Suprapubic skin (tissue), 3 donors: ENCODE measurements at regions not wholly inside any gene's neighbourhood (a gene's known extent, or its start where the extent isn't known, plus 50 kb on each side); places are given as distances from the start of the nearest gene placed in this dataset.

Source experiments
- CTCF ChIP-seq, 2 donors: fragments of 200-600 bp in 1 of 2; fragments of 450-650 bp in 1 of 2; sonication (generic) in 1 of 2; IDR thresholded peaks; one replicate each; pipeline ENCODE4 v1.5.1; 2016 to 2019; ENCODE audit warnings: antibody characterized with exemption in 2 of 2, mild to moderate bottlenecking in 1 of 2, moderate library complexity in 1 of 2
- EP300 ChIP-seq: sonication (generic); formaldehyde crosslinking; IDR thresholded peaks from one replicate; pipeline ENCODE4 v1.6.1; 2017; ENCODE audit warnings: antibody characterized with exemption
- POLR2A ChIP-seq, 2 donors: fragments of 450-650 bp; IDR thresholded peaks; one replicate each; pipeline ENCODE4 v1.6.1; 2017; ENCODE audit warnings: antibody characterized with exemption in 2 of 2, mild to moderate bottlenecking in 2 of 2, moderate library complexity in 2 of 2

- TF ChIP-seq POLR2A (IDR thresholded peaks at IDR 0.05), result no peak
- no peak for TF ChIP-seq CTCF (IDR thresholded peaks at IDR 0.05)
- no peak for TF ChIP-seq EP300
These were observed 409.2 kb upstream of the AMELY start for GRCh38 chrY:7320751-7321150.
